Body of pancreas (tissue), 4 donors: ENCODE measurements at regions not wholly inside any gene's neighbourhood (a gene's known extent, or its start where the extent isn't known, plus 50 kb on each side); places are given as distances from the start of the nearest gene placed in this dataset.

Experiments
- ATAC-seq: fragments of 150-250 bp; one replicate; pipeline ENCODE4 v1.9.1; 2016
- DNase-seq, 4 donors: peaks; one replicate each; pipeline ENCODE4 v3.0.0-alpha.2; 2019
- H3K27ac ChIP-seq, 4 donors: fragments of 200-600 bp; sonication (generic); 1 replicate in 3 of 4; 2 replicates in 1 of 4; pipeline versions ENCODE4 v1.5.1 to v1.6.1; 2016 to 2019; ENCODE audit warnings: mild to moderate bottlenecking in 1 of 4, mixed read lengths in 1 of 4, moderate library complexity in 1 of 4
- H3K27me3 ChIP-seq, 2 donors: fragments of 200-600 bp; sonication (generic); one replicate each; pipeline ENCODE4 v1.6.0; 2016; ENCODE audit warnings: mild to moderate bottlenecking in 1 of 2
- H3K36me3 ChIP-seq, 2 donors: fragments of 200-600 bp; sonication (generic); replicated peaks in 1 of 2; 2 replicates each; pipeline ENCODE4 v1.5.1; 2016; ENCODE audit warnings: low read depth in 2 of 2; ENCODE audit not compliant: insufficient read depth in 1 of 2
- H3K4me1 ChIP-seq: fragments of 200-600 bp; sonication (generic); one replicate; pipeline ENCODE4 v1.6.0; 2016
- H3K4me3 ChIP-seq, 2 donors: fragments of 200-600 bp; sonication (generic); 1 replicate in 1 of 2; 2 replicates in 1 of 2; pipeline ENCODE4 v1.5.1; 2016 to 2019
- H3K9me3 ChIP-seq, 3 donors: fragments of 200-600 bp; sonication (generic); 1 replicate in 2 of 3; 2 replicates in 1 of 3; pipeline ENCODE4 v1.5.1; 2016
- POLR2A ChIP-seq, 3 donors: fragments of 450-650 bp; IDR thresholded peaks; one replicate each; pipeline ENCODE4 v1.6.1; 2016; ENCODE audit warnings: antibody characterized with exemption in 3 of 3, mild to moderate bottlenecking in 2 of 3
- WGBS, 2 donors: methylation state at CpG; one replicate each; pipeline ENCODE4 v1.1.5; 2017; 5-methylcytosine and 5-hydroxymethylcytosine counted together
- intact Hi-C: fragments of 100-400 bp; cut with DNase I; formaldehyde crosslinking; loops from one replicate; pipeline ENCODE4 v1.15.1; 2023
- TF ChIP-seq, protein P1 (sequence below), 7 experiments: fragments of 450-650 bp in 4 of 7; fragments of 200-600 bp in 3 of 7; sonication (generic) in 3 of 7; IDR thresholded peaks; one replicate each; pipeline ENCODE4 v1.5.1; 2016 to 2019; ENCODE audit warnings: antibody characterized with exemption in 7 of 7

DNA sequence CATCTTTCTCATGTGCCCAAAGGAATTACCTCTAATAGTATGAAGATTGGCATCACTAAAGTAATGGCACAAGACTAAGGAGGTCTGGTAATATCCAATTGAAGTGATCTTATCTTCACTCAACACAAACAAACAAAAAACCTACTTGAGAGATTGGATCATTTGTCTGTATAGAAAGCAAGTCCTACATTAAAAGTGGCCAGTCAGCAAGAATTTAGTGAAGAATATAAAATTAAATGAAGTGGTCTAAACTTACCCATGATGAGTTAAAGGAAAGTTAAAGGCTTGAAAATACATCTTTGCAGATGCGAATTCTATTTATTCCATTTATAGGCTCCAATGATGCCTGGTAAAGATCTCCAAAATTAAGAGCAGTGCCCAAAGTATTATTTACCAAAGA, 350.3 kb upstream of the PCSK5 start:
- no peaks in the 10 kb centered on the region for H3K4me1 ChIP-seq
- no peaks in the 10 kb centered on the region for H3K27me3 ChIP-seq
- H3K27ac ChIP-seq, result no peak overlapping the region
- ATAC-seq (no peak), DNase-seq (no peak)
- no peaks in the 10 kb centered on the region for H3K9me3 ChIP-seq
- no peak overlapping the region for H3K4me3 ChIP-seq
- 69 to 83% methylated on average over 1 of the region's 1 CpG for WGBS, 2 donors
- intact Hi-C loops, result no loop called here
- no peak for TF ChIP-seq POLR2A (IDR thresholded peaks at IDR 0.05)
- no peaks in the 10 kb centered on the region for H3K36me3 ChIP-seq

GRCh38 chr9:75541734-75542133, 348.7 kb upstream of the PCSK5 start:
- 66 to 78% methylated on average over 1 of the region's 1 CpG for WGBS, 2 donors
- ATAC-seq, result no peak

DNA sequence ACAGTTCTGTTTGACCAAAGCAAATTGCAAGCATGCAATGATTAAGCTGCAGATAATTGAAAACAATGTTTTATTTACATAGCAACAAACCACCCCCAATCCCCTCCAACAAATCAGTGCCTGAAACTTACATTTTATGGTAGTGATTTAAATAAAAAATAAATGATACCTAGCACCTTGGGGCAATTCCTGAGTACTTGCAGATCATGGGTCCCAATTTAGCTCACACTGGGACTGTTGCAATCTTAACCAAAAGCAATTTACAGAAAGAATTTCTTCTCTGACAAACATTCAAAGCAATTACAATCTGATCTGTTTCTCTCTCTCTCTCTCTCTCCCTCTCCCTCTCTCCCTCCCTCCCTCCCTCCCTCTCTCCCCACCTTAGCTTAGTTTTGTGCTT, 345.7 kb upstream of the PCSK5 start:
- TF ChIP-seq, protein P1, sequence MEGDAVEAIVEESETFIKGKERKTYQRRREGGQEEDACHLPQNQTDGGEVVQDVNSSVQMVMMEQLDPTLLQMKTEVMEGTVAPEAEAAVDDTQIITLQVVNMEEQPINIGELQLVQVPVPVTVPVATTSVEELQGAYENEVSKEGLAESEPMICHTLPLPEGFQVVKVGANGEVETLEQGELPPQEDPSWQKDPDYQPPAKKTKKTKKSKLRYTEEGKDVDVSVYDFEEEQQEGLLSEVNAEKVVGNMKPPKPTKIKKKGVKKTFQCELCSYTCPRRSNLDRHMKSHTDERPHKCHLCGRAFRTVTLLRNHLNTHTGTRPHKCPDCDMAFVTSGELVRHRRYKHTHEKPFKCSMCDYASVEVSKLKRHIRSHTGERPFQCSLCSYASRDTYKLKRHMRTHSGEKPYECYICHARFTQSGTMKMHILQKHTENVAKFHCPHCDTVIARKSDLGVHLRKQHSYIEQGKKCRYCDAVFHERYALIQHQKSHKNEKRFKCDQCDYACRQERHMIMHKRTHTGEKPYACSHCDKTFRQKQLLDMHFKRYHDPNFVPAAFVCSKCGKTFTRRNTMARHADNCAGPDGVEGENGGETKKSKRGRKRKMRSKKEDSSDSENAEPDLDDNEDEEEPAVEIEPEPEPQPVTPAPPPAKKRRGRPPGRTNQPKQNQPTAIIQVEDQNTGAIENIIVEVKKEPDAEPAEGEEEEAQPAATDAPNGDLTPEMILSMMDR (IDR thresholded peaks at IDR 0.05), result no peak
- no peak for TF ChIP-seq POLR2A (IDR thresholded peaks at IDR 0.05)
- no peaks in the 10 kb centered on the region for H3K27me3 ChIP-seq
- no peak for DNase-seq
- no peak for ATAC-seq
- no peak overlapping the region for H3K27ac ChIP-seq
- no peaks in the 10 kb centered on the region for H3K4me1 ChIP-seq
- no peaks in the 10 kb centered on the region for H3K9me3 ChIP-seq
- H3K4me3 ChIP-seq, result no peak overlapping the region
- no peaks in the 10 kb centered on the region for H3K36me3 ChIP-seq
- intact Hi-C loops, result no loop called here

More at GRCh38 chr9:75541734-75542133, 348.7 kb upstream of the PCSK5 start:
- no peak overlapping the region for H3K27ac ChIP-seq
- intact Hi-C loops, result no loop called here
- no peaks in the 10 kb centered on the region for H3K9me3 ChIP-seq
- no peak overlapping the region for H3K4me3 ChIP-seq
- no peaks in the 10 kb centered on the region for H3K27me3 ChIP-seq
- no peaks in the 10 kb centered on the region for H3K36me3 ChIP-seq
- H3K4me1 ChIP-seq, result no peaks in the 10 kb centered on the region
- TF ChIP-seq, protein P1 (IDR thresholded peaks at IDR 0.05), result no peak
- TF ChIP-seq POLR2A (IDR thresholded peaks at IDR 0.05), result no peak
- no peak for DNase-seq

GRCh38 chr9:75545287-75545686, 345.2 kb upstream of the PCSK5 start:
- Histone ChIP-seq H3K9me3 (no peaks in the 10 kb centered on the region), H3K36me3 (no peaks in the 10 kb centered on the region), H3K27me3 (no peaks in the 10 kb centered on the region), H3K4me1 (no peaks in the 10 kb centered on the region), H3K4me3 (no peak overlapping the region), H3K27ac (no peak overlapping the region)
- TF ChIP-seq, protein P1 (IDR thresholded peaks at IDR 0.05), result no peak
- TF ChIP-seq POLR2A (IDR thresholded peaks at IDR 0.05), result no peak
- ATAC-seq (no peak), DNase-seq (no peak)
- intact Hi-C loops, result no loop called here
- 35 to 40% methylated on average over 3 of the region's 3 CpGs for WGBS, 2 donors

GRCh38 chr9:75548871-75549270, 341.6 kb upstream of the PCSK5 start:
- Histone ChIP-seq H3K9me3 (no peaks in the 10 kb centered on the region), H3K4me1 (no peaks in the 10 kb centered on the region), H3K36me3 (no peaks in the 10 kb centered on the region), H3K4me3 (no peak overlapping the region), H3K27me3 (no peaks in the 10 kb centered on the region), H3K27ac (no peak overlapping the region)
- TF ChIP-seq, protein P1 (IDR thresholded peaks at IDR 0.05), result no peak
- TF ChIP-seq POLR2A (IDR thresholded peaks at IDR 0.05), result no peak
- WGBS, 2 donors, result 33 to 36% methylated on average over 2 of the region's 2 CpGs
- intact Hi-C loops, result no loop called here
- ATAC-seq, result no peak
- no peak for DNase-seq
